ENCODE measurements at regions not wholly inside any gene's neighbourhood (a gene's known extent, or its start where the extent isn't known, plus 50 kb on each side); places are given as distances from the start of the nearest gene placed in this dataset.

DNA sequence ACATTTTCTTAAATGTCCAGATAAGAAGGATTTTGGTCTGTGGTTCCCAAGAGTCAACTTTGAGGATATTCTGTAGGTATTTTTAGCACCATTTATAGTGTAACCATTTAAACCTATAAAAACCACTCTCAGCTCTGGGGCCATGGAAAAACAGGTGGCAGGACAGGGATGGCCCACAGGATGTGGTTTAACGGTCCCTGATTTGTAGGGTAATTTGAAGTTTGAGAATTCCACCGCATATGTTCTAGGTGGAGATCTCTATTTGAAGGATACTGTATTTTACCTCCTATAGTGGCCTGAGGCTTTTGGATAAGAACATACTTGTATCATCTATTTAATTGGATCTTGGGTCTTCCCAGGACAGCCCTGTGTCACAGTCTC lies 62.4 kb upstream of the IGLL5 start:
- DNase-seq, result no peak

- no peak for DNase-seq
Observed at GRCh38 chr22:22827187-22827939, 60.3 kb upstream of the IGLL5 start.

- DNase-seq, result no peak
Observed at GRCh38 chr22:22830193-22830592, 57.4 kb upstream of the IGLL5 start.

GRCh38 chr22:22830957-22831688 lies 56.5 kb upstream of the IGLL5 start:
- no peak for DNase-seq

- no peak for DNase-seq
Observed at GRCh38 chr22:22833059-22833458, 54.6 kb upstream of the IGLL5 start.

GRCh38 chr22:22833488-22833887 lies 54.1 kb upstream of the IGLL5 start:
- no peak for DNase-seq

- no peak for DNase-seq
Observed at GRCh38 chr22:22834204-22834603, 53.4 kb upstream of the IGLL5 start.

DNA sequence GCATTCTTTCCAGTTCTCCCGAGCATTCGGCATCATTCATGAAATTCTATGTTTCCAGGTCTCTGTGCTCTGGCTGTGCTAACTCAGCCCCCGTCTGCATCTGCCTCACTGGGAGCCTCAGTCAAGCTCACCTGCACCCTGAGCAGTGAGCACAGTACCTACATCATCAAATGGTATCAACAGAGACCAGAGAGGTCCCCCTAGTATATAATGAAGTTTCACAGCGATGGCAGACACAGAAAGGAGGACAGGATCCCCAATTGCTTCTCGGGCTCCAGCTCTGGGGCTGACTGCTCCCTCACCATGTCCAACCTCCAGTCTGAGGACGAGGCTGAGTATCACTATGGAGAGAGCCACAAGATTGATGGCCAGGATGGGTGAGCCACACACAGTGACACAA lies 52.8 kb upstream of the IGLL5 start:
- no peak for DNase-seq

DNA sequence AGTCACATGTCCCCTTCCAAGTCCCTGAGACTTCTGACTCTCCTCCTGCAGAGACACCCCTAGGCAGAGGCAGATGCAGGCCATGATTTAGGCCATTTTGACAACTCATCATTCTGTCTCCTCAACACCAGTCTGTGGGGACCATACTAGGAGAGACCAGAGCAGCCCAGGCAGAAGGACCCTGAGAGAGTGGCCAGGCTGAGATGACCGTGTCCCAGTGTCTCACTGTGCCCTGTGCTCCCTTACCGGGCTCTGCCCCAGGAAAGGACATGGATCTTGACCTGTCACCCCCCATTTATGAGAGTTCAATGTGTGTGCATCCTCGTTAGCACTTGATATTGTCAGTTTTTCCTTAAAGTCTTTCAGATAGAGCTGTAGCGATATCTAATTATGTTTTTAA lies 52.4 kb upstream of the IGLL5 start:
- no peak for DNase-seq

- no peak for DNase-seq
Observed at GRCh38 chr22:22835771-22836291, 51.8 kb upstream of the IGLL5 start.

GRCh38 chr22:22836635-22837034 lies 51.0 kb upstream of the IGLL5 start:
- no peak for DNase-seq

Data from DMS79 (cell line).